ENCODE measurements at regions not wholly inside any gene's neighbourhood (a gene's known extent, or its start where the extent isn't known, plus 50 kb on each side); places are given as distances from the start of the nearest gene placed in this dataset.

- intact Hi-C loops (cut with DNase I), result no loop called here
- WGBS, 4 donors, result 54 to 90% (median 81%) methylated on average over 1 of the region's 1 CpG
- no peak for DNase-seq
- TF ChIP-seq POLR2A (IDR thresholded peaks at IDR 0.05) (no peak), CTCF (IDR thresholded peaks at IDR 0.05) (no peak)
- Histone ChIP-seq H3K36me3 (no peaks in the 10 kb centered on the region), H3K4me1 (no peaks in the 10 kb centered on the region), H3K27me3 (no peaks in the 10 kb centered on the region), H3K9me3 (no peaks in the 10 kb centered on the region), H3K4me3 (no peak overlapping the region), H3K27ac (no peak overlapping the region)
- ATAC-seq, result no peak
Observed at GRCh38 chr5:126248611-126249010, 174.6 kb upstream of the GRAMD2B start.

- no peak overlapping the region for H3K4me3 ChIP-seq
- intact Hi-C loops (cut with DNase I), result no loop called here
- TF ChIP-seq CTCF (IDR thresholded peaks at IDR 0.05) (no peak), POLR2A (IDR thresholded peaks at IDR 0.05) (no peak)
- no peak for DNase-seq
- H3K9me3 ChIP-seq, result no peaks in the 10 kb centered on the region
- H3K4me1 ChIP-seq, result no peaks in the 10 kb centered on the region
- no peaks in the 10 kb centered on the region for H3K36me3 ChIP-seq
- WGBS, 4 donors, result 94 to 95% (median 95%) methylated on average over 3 of the region's 3 CpGs
- no peaks in the 10 kb centered on the region for H3K27me3 ChIP-seq
- H3K27ac ChIP-seq, result no peak overlapping the region
- no peak for ATAC-seq
Observed at GRCh38 chr5:126251024-126251423, 172.2 kb upstream of the GRAMD2B start.

- H3K27ac ChIP-seq, result no peak overlapping the region
- H3K36me3 ChIP-seq, result no peaks in the 10 kb centered on the region
- intact Hi-C loops (cut with DNase I), result no loop called here
- H3K4me1 ChIP-seq, result no peaks in the 10 kb centered on the region
- H3K4me3 ChIP-seq, result no peak overlapping the region
- ATAC-seq, result no peak
- no peak for TF ChIP-seq CTCF (IDR thresholded peaks at IDR 0.05)
- no peak for TF ChIP-seq POLR2A (IDR thresholded peaks at IDR 0.05)
- H3K27me3 ChIP-seq, result no peaks in the 10 kb centered on the region
- peaks cover 0 to 12% (median 9%) of the 10 kb centered on the region in 12 donors for H3K9me3 ChIP-seq
- DNase-seq, result no peak
- WGBS, 4 donors, result 87 to 93% (median 90%) methylated on average over 1 of the region's 1 CpG
Observed at GRCh38 chr5:126253406-126253805, 169.8 kb upstream of the GRAMD2B start.

- TF ChIP-seq POLR2A (IDR thresholded peaks at IDR 0.05) (no peak), CTCF (IDR thresholded peaks at IDR 0.05) (no peak)
- Histone ChIP-seq H3K36me3 (no peaks in the 10 kb centered on the region), H3K9me3 (peaks cover 0 to 25% (median 4%) of the 10 kb centered on the region in 12 donors), H3K4me1 (peaks cover 0 to 3% (median 0%) of the 10 kb centered on the region in 12 donors), H3K27ac (no peak overlapping the region), H3K4me3 (no peak overlapping the region), H3K27me3 (no peaks in the 10 kb centered on the region)
- ATAC-seq (no peak), DNase-seq (no peak)
- WGBS, 4 donors, result 29 to 47% (median 32%) methylated on average over 6 of the region's 6 CpGs
- intact Hi-C loops (cut with DNase I), result no loop called here
Observed at GRCh38 chr5:126263591-126264184, 159.5 kb upstream of the GRAMD2B start.
